ENCODE measurements at regions not wholly inside any gene's neighbourhood (a gene's known extent, or its start where the extent isn't known, plus 50 kb on each side); places are given as distances from the start of the nearest gene placed in this dataset.
"Not testable (repeated sequence)": the region's sequence is repeated elsewhere in the genome, so short reads cannot be mapped to it uniquely, and the experiment has no call there.

GRCh38 chr6:40876336-40876735 lies 162.7 kb downstream of the UNC5CL start:
- CTCF ChIA-PET = no interaction called here
- Histone ChIP-seq H3K4me2 (no peak overlapping the region), H3K9me3 (ENCODE audit: insufficient read depth, low read depth) (no peaks in the 10 kb centered on the region; the same call in 1 of the 2 replicates), H3K4me1 (replicated peaks; ENCODE audit: insufficient read depth) (no peaks in the 10 kb centered on the region), H2AFZ (no peak overlapping the region), H3K27me3 (ENCODE audit: insufficient read depth, low read depth) (peaks cover 74% of the 10 kb centered on the region), H3K27ac (no peak overlapping the region), H3F3A (ENCODE audit: insufficient read depth, low read depth) (no peaks in the 10 kb centered on the region), H3K9me2 (ENCODE audit: insufficient read depth) (no peaks in the 10 kb centered on the region; the same call in 1 of the 2 replicates), H3K4me3 (no peak overlapping the region), H4K20me1 (ENCODE audit: insufficient read depth) (no peaks in the 10 kb centered on the region), H3K79me2 (ENCODE audit: low read depth) (no peaks in the 10 kb centered on the region), H3K36me3 (ENCODE audit: low read depth) (no peaks in the 10 kb centered on the region)
- no TSS peak for BruUV-seq (replicated peaks)
- intact Hi-C loops (cut with micrococcal nuclease; ENCODE audit: unreplicated experiment) = no loop called here
- POLR2A ChIA-PET (ENCODE audit: unreplicated experiment) = no interaction called here
- TF ChIP-seq EZH2 (IDR thresholded peaks at IDR 0.05; ENCODE audit: low read depth) = no peak
- TF ChIP-seq CTCF (conservative IDR thresholded peaks at IDR 0.05) = no peak
- DNase-seq = no peak

GRCh38 chr6:40874495-40874894 lies 164.5 kb downstream of the UNC5CL start:
- POLR2A ChIA-PET (ENCODE audit: unreplicated experiment) = no interaction called here
- H2AFZ ChIP-seq = no peak overlapping the region
- H3K9me2 ChIP-seq (ENCODE audit: insufficient read depth) = no peaks in the 10 kb centered on the region; the same call in 1 of the 2 replicates
- intact Hi-C loops (cut with micrococcal nuclease; ENCODE audit: unreplicated experiment) = no loop called here
- CTCF ChIA-PET = no interaction called here
- no peak for DNase-seq
- no TSS peak for BruUV-seq (replicated peaks)
- no peaks in the 10 kb centered on the region; the same call in 1 of the 2 replicates for H3K9me3 ChIP-seq (ENCODE audit: insufficient read depth, low read depth)
- H3K4me2 ChIP-seq = no peak overlapping the region
- H3K4me1 ChIP-seq (replicated peaks; ENCODE audit: insufficient read depth) = no peaks in the 10 kb centered on the region
- peaks cover 69% of the 10 kb centered on the region for H3K27me3 ChIP-seq (ENCODE audit: insufficient read depth, low read depth)
- no peak overlapping the region for H3K4me3 ChIP-seq
- no peaks in the 10 kb centered on the region for H3F3A ChIP-seq (ENCODE audit: insufficient read depth, low read depth)
- H3K27ac ChIP-seq = no peak overlapping the region
- H4K20me1 ChIP-seq (ENCODE audit: insufficient read depth) = no peaks in the 10 kb centered on the region
- H3K79me2 ChIP-seq (ENCODE audit: low read depth) = no peaks in the 10 kb centered on the region
- TF ChIP-seq CTCF (conservative IDR thresholded peaks at IDR 0.05) (no peak), EZH2 (IDR thresholded peaks at IDR 0.05; ENCODE audit: low read depth) (no peak)
- no peaks in the 10 kb centered on the region for H3K36me3 ChIP-seq (ENCODE audit: low read depth)

- Histone ChIP-seq H3K79me2 (ENCODE audit: low read depth) (no peaks in the 10 kb centered on the region), H3K4me2 (no peak overlapping the region), H3K36me3 (ENCODE audit: low read depth) (no peaks in the 10 kb centered on the region), H3K27ac (no peak overlapping the region), H3K9me3 (ENCODE audit: insufficient read depth, low read depth) (no peaks in the 10 kb centered on the region), H3K4me1 (replicated peaks; ENCODE audit: insufficient read depth) (no peaks in the 10 kb centered on the region), H2AFZ (no peak overlapping the region), H3K9me2 (ENCODE audit: insufficient read depth) (no peaks in the 10 kb centered on the region), H3K27me3 (ENCODE audit: insufficient read depth, low read depth) (peaks cover 85% of the 10 kb centered on the region), H3K4me3 (no peak overlapping the region), H3F3A (ENCODE audit: insufficient read depth, low read depth) (no peaks in the 10 kb centered on the region), H4K20me1 (ENCODE audit: insufficient read depth) (no peaks in the 10 kb centered on the region)
- CTCF ChIA-PET = no interaction called here
- TF ChIP-seq EZH2 (IDR thresholded peaks at IDR 0.05; ENCODE audit: low read depth) = no peak
- TF ChIP-seq CTCF (conservative IDR thresholded peaks at IDR 0.05) = no peak
- intact Hi-C loops (cut with micrococcal nuclease; ENCODE audit: unreplicated experiment) = no loop called here
- POLR2A ChIA-PET (ENCODE audit: unreplicated experiment) = no interaction called here
- no peak for DNase-seq
- no TSS peak for BruUV-seq (replicated peaks)
Observed at GRCh38 chr6:40871424-40871823, 167.6 kb downstream of the UNC5CL start.

- intact Hi-C loops (cut with micrococcal nuclease; ENCODE audit: unreplicated experiment); POLR2A ChIA-PET (ENCODE audit: unreplicated experiment); CTCF ChIA-PET: not testable (repeated sequence)
Observed at GRCh38 chr6:40868089-40868865, 170.7 kb downstream of the UNC5CL start.

GRCh38 chr6:40867527-40867926 lies 171.5 kb downstream of the UNC5CL start:
- H3K27ac ChIP-seq; H4K20me1 ChIP-seq (ENCODE audit: insufficient read depth); POLR2A ChIA-PET (ENCODE audit: unreplicated experiment); intact Hi-C loops (cut with micrococcal nuclease; ENCODE audit: unreplicated experiment); BruUV-seq (replicated peaks); H3K79me2 ChIP-seq (ENCODE audit: low read depth); H3K4me2 ChIP-seq; H3K9me3 ChIP-seq (ENCODE audit: insufficient read depth, low read depth); H3F3A ChIP-seq (ENCODE audit: insufficient read depth, low read depth); DNase-seq; H3K4me3 ChIP-seq; H3K36me3 ChIP-seq (ENCODE audit: low read depth); H3K4me1 ChIP-seq (replicated peaks; ENCODE audit: insufficient read depth); H3K9me2 ChIP-seq (ENCODE audit: insufficient read depth); CTCF ChIA-PET; H2AFZ ChIP-seq: not testable (repeated sequence)
- peaks cover 86% of the 10 kb centered on the region for H3K27me3 ChIP-seq (ENCODE audit: insufficient read depth, low read depth)

More at GRCh38 chr6:40868089-40868865, 170.7 kb downstream of the UNC5CL start:
- BruUV-seq (replicated peaks); H3K9me2 ChIP-seq (ENCODE audit: insufficient read depth); H3K4me3 ChIP-seq; H3K4me1 ChIP-seq (replicated peaks; ENCODE audit: insufficient read depth); H3F3A ChIP-seq (ENCODE audit: insufficient read depth, low read depth); DNase-seq; H2AFZ ChIP-seq; H4K20me1 ChIP-seq (ENCODE audit: insufficient read depth); H3K9me3 ChIP-seq (ENCODE audit: insufficient read depth, low read depth); H3K36me3 ChIP-seq (ENCODE audit: low read depth); H3K27ac ChIP-seq; H3K79me2 ChIP-seq (ENCODE audit: low read depth); H3K4me2 ChIP-seq: not testable (repeated sequence)
- H3K27me3 ChIP-seq (ENCODE audit: insufficient read depth, low read depth) = peaks cover 85% of the 10 kb centered on the region

All from PC-9 (cell line).